ENCODE measurements at regions not wholly inside any gene's neighbourhood (a gene's known extent, or its start where the extent isn't known, plus 50 kb on each side); places are given as distances from the start of the nearest gene placed in this dataset.

GRCh38 chr1:82704393-82704792 lies 903.7 kb downstream of the ADGRL2 start:
- no peak for TF ChIP-seq USF2 (IDR thresholded peaks at IDR 0.05; ENCODE audit: low read depth, low read length)
- no peak for TF ChIP-seq CTCF (conservative IDR thresholded peaks at IDR 0.05; ENCODE audit: low read depth, low read length)
- no peak for TF ChIP-seq CEBPB (IDR thresholded peaks at IDR 0.05; ENCODE audit: low read depth, low read length)
- no peak for TF ChIP-seq RAD21 (IDR thresholded peaks at IDR 0.05; ENCODE audit: low read length)
- no peak for TF ChIP-seq FOS (IDR thresholded peaks at IDR 0.05; ENCODE audit: low read depth, low read length)
- TF ChIP-seq POLR2A (IDR thresholded peaks at IDR 0.05; ENCODE audit: low read depth, low read length) = no peak
- no peak for TF ChIP-seq SMC3 (IDR thresholded peaks at IDR 0.05; ENCODE audit: low read depth, low read length)
- TF ChIP-seq RFX5 (IDR thresholded peaks at IDR 0.05; ENCODE audit: low read depth, low read length) = no peak
- no peak for TF ChIP-seq ELK1 (IDR thresholded peaks at IDR 0.05; ENCODE audit: borderline replicate concordance, low read depth, low read length)
